Endothelial cell of umbilical vein (primary cell): ENCODE measurements at regions not wholly inside any gene's neighbourhood (a gene's known extent, or its start where the extent isn't known, plus 50 kb on each side); places are given as distances from the start of the nearest gene placed in this dataset.

Experiments used
- CTCF ChIP-seq, 2 donors: IDR thresholded peaks; 1 replicate in 1 of 2; 2 replicates in 1 of 2; pipeline ENCODE4 v1.5.1; 2011; ENCODE audit warnings: low read length in 2 of 2, mild to moderate bottlenecking in 2 of 2, moderate library complexity in 2 of 2, control low read depth in 1 of 2, inconsistent platforms in 1 of 2, low read depth in 1 of 2; ENCODE audit not compliant: insufficient read depth in 1 of 2; ENCODE audit errors: extremely low read depth in 1 of 2
- EZH2 ChIP-seq: IDR thresholded peaks from 2 replicates; pipeline ENCODE4 v1.6.1; 2012; ENCODE audit warnings: borderline replicate concordance, low read depth, mild to moderate bottlenecking, moderate library complexity, low read length, inconsistent platforms; ENCODE audit not compliant: severe bottlenecking
- GATA2 ChIP-seq: IDR thresholded peaks from 2 replicates; pipeline ENCODE4 v1.7.0; 2011; ENCODE audit warnings: low read depth, mild to moderate bottlenecking, moderate library complexity, mixed read lengths, low read length; ENCODE audit not compliant: insufficient read length, insufficient read depth
- JUN ChIP-seq: IDR thresholded peaks from 2 replicates; pipeline ENCODE4 v1.6.1; 2011; ENCODE audit warnings: borderline replicate concordance, low read depth; ENCODE audit not compliant: insufficient read length, insufficient read depth
- MYC ChIP-seq: IDR thresholded peaks from one replicate; pipeline ENCODE4 v1.6.1; 2011; ENCODE audit warnings: mild to moderate bottlenecking, low read depth, low read length
- POLR2A ChIP-seq: IDR thresholded peaks from 2 replicates; pipeline ENCODE4 v1.6.1; 2012; ENCODE audit warnings: low read depth, mild to moderate bottlenecking, control low read depth, low read length

GRCh38 chr1:216961516-216961915 is 238.3 kb upstream of the ESRRG start:
- TF ChIP-seq CTCF (IDR thresholded peaks at IDR 0.05; ENCODE audit: extremely low read depth in 1 of 2, insufficient read depth in 1 of 2, low read depth in 1 of 2, low read length in 2 of 2): no peak
- TF ChIP-seq POLR2A: no peak
- TF ChIP-seq MYC: no peak
- TF ChIP-seq JUN: no peak
- TF ChIP-seq EZH2: no peak
- TF ChIP-seq GATA2: no peak
